ENCODE measurements at regions not wholly inside any gene's neighbourhood (a gene's known extent, or its start where the extent isn't known, plus 50 kb on each side); places are given as distances from the start of the nearest gene placed in this dataset.

DNA sequence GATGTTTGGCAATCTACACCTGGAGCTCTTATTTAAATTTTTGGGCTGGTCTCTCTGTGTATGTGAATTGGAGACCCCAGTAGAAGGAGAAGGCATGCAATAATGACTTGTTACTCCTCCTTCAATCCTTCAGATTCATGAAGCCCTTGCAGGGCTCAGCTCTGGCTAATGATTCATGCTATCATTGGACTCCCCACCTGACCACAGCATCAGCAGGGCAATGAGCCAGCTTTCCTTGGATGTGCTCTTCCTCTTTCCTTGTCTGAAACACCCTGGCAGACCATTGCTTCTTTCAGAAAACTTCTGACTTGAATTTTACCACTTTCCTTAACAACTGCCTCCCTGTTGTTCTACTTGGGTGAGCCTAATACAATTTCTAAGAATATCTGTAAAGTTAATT lies 1019.2 kb downstream of the AACS start:
- no peaks in the 10 kb centered on the region for H3K27me3 ChIP-seq (ENCODE audit: low read length)
- H2AFZ ChIP-seq (ENCODE audit: low read length) = no peak overlapping the region
- no peaks in the 10 kb centered on the region for H3K9me2 ChIP-seq (replicated peaks; ENCODE audit: insufficient read depth, low read length)
- H3K4me1 ChIP-seq (ENCODE audit: low read length) = no peaks in the 10 kb centered on the region
- no peaks in the 10 kb centered on the region for H3K36me3 ChIP-seq (ENCODE audit: insufficient read depth, low read length)
- no peak overlapping the region for H3K4me3 ChIP-seq (ENCODE audit: low read length)
- H3K27ac ChIP-seq (ENCODE audit: low read length) = no peak overlapping the region
- no peak overlapping the region for H3K9ac ChIP-seq (ENCODE audit: low read length)
- no peaks in the 10 kb centered on the region for H4K20me1 ChIP-seq (ENCODE audit: insufficient read depth, low read depth, low read length)
- H3K9me3 ChIP-seq (ENCODE audit: low read length) = 0 out of 2 replicates have a peak, but pooled peaks cover 4% of the 10 kb centered on the region
- H3K79me2 ChIP-seq (ENCODE audit: low read length) = no peaks in the 10 kb centered on the region
- H3K4me2 ChIP-seq (ENCODE audit: low read depth, low read length, poor library complexity, severe bottlenecking) = no peak overlapping the region
- no peak for DNase-seq

DNA sequence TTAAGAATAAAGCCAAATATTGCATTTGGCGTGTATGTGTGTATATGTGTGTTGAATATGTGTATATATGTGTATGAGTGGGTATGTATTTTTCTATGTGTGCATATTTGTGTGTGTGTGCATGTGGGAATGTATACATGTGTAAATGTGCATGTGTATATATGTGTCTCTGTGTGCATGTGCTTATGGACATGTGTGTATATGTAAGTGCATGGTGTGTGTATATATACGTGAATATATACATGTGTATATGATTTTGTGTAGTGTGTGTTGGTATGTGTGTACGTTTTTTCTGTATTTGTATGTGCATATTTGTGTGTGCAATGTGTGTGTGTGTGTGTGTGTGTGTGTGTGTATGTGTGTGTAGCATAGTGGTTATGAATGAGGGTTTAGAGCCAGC lies 1021.0 kb downstream of the AACS start:
- Histone ChIP-seq H3K9me2 (replicated peaks; ENCODE audit: insufficient read depth, low read length) (no peaks in the 10 kb centered on the region), H3K9me3 (ENCODE audit: low read length) (no peaks in the 10 kb centered on the region), H3K9ac (ENCODE audit: low read length) (no peak overlapping the region), H3K4me1 (ENCODE audit: low read length) (no peaks in the 10 kb centered on the region), H3K36me3 (ENCODE audit: insufficient read depth, low read length) (no peaks in the 10 kb centered on the region), H4K20me1 (ENCODE audit: insufficient read depth, low read depth, low read length) (no peaks in the 10 kb centered on the region), H3K79me2 (ENCODE audit: low read length) (no peaks in the 10 kb centered on the region), H3K4me3 (ENCODE audit: low read length) (no peak overlapping the region), H3K4me2 (ENCODE audit: low read depth, low read length, poor library complexity, severe bottlenecking) (no peak overlapping the region), H2AFZ (ENCODE audit: low read length) (no peak overlapping the region), H3K27me3 (ENCODE audit: low read length) (no peaks in the 10 kb centered on the region), H3K27ac (ENCODE audit: low read length) (no peak overlapping the region)
- DNase-seq = no peak

DNA sequence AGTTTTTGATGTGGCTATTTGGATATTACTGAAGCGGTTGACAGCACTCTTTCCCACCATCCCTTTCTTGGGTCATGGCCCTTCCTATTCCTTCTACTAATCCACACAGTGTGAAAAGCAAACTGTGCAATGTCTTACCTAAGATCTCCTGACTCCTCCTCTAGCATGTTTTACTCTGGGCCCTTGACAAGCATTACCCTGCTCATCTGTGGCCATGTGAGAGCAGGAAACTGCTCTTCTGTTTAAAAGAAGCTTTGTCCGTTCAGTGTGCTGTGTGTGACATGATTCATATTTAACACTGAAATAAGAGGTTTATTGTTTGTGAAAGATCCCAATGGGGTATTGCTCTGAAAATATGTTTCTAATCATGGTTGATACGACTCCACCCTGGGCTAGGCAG lies 1022.5 kb downstream of the AACS start:
- no peak overlapping the region for H3K27ac ChIP-seq (ENCODE audit: low read length)
- H3K79me2 ChIP-seq (ENCODE audit: low read length) = no peaks in the 10 kb centered on the region
- peaks cover 5% of the 10 kb centered on the region for H3K9me3 ChIP-seq (ENCODE audit: low read length)
- no peaks in the 10 kb centered on the region for H3K4me1 ChIP-seq (ENCODE audit: low read length)
- H3K9me2 ChIP-seq (replicated peaks; ENCODE audit: insufficient read depth, low read length) = no peaks in the 10 kb centered on the region
- no peaks in the 10 kb centered on the region for H3K36me3 ChIP-seq (ENCODE audit: insufficient read depth, low read length)
- no peaks in the 10 kb centered on the region for H4K20me1 ChIP-seq (ENCODE audit: insufficient read depth, low read depth, low read length)
- H2AFZ ChIP-seq (ENCODE audit: low read length) = no peak overlapping the region
- H3K4me3 ChIP-seq (ENCODE audit: low read length) = no peak overlapping the region
- DNase-seq = no peak
- no peak overlapping the region for H3K4me2 ChIP-seq (ENCODE audit: low read depth, low read length, poor library complexity, severe bottlenecking)
- no peak overlapping the region for H3K9ac ChIP-seq (ENCODE audit: low read length)
- H3K27me3 ChIP-seq (ENCODE audit: low read length) = no peaks in the 10 kb centered on the region

DNA sequence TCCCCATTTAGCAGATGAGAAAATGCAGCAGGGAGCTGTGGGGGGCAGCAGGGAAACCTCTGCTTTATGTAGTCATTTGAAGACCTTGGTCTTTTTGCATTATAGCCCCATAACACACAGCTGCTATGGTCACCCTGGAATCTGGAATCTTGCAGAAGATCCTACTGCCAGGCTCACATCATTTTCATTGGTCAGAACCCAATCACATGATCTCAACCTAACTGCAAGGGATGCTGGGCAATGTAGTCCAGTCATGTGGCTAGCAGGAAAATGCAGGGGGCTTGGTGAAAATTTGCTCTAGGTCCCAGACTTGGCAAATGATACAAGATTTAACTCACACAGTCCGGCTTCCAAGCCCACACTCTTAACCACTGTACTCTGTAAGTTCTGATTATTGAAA lies 1028.7 kb downstream of the AACS start:
- no peaks in the 10 kb centered on the region for H3K4me1 ChIP-seq (ENCODE audit: low read length)
- H3K36me3 ChIP-seq (ENCODE audit: insufficient read depth, low read length) = no peaks in the 10 kb centered on the region
- H3K9me3 ChIP-seq (ENCODE audit: low read length) = peaks cover 15% of the 10 kb centered on the region
- no peaks in the 10 kb centered on the region for H3K79me2 ChIP-seq (ENCODE audit: low read length)
- no peaks in the 10 kb centered on the region for H3K9me2 ChIP-seq (replicated peaks; ENCODE audit: insufficient read depth, low read length)
- H3K4me3 ChIP-seq (ENCODE audit: low read length) = no peak overlapping the region
- no peaks in the 10 kb centered on the region for H4K20me1 ChIP-seq (ENCODE audit: insufficient read depth, low read depth, low read length)
- DNase-seq = no peak
- no peaks in the 10 kb centered on the region for H3K27me3 ChIP-seq (ENCODE audit: low read length)
- H2AFZ ChIP-seq (ENCODE audit: low read length) = no peak overlapping the region
- no peak overlapping the region for H3K4me2 ChIP-seq (ENCODE audit: low read depth, low read length, poor library complexity, severe bottlenecking)
- no peak overlapping the region for H3K27ac ChIP-seq (ENCODE audit: low read length)
- H3K9ac ChIP-seq (ENCODE audit: low read length) = no peak overlapping the region

DNA sequence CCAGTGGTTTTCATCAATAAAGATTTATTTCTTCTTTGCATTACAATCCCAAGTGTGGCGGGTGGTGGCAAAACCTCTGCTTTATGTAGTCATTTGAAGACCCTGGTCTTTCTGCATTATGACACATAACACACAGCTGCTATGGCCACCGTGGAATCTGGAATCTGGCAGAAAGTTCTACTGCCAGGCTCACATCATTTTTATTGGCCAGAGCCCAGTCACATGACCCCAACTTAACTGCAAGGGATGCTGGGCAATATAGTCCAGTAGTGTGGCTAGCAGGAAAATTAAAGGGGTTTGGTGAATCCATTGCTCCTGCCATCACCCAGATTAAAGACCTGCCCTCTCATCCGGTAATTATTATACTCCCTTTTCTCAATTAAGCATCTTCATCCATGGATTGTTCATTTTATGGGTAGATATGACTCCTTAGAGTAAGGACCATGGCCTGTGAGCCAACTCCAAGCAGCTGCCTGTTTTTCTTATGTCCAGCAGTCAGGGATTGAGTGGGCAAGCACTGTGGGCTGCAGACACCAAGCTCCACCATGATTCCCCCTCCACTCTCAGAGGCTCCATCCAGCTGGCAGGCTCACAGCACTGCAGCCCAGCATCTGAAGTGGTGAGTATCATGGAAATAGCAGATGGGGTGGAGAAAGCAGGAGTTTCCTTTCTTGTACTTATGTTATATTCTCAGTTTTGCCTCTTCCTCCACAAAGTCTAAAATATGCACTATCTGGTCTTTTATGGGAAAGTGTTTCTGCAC lies 1030.7 kb downstream of the AACS start:
- no peaks in the 10 kb centered on the region for H4K20me1 ChIP-seq (ENCODE audit: insufficient read depth, low read depth, low read length)
- H3K4me1 ChIP-seq (ENCODE audit: low read length) = no peaks in the 10 kb centered on the region
- DNase-seq = no peak
- H3K27me3 ChIP-seq (ENCODE audit: low read length) = no peaks in the 10 kb centered on the region
- peaks cover 15% of the 10 kb centered on the region for H3K9me3 ChIP-seq (ENCODE audit: low read length)
- no peak overlapping the region for H3K4me3 ChIP-seq (ENCODE audit: low read length)
- no peaks in the 10 kb centered on the region for H3K36me3 ChIP-seq (ENCODE audit: insufficient read depth, low read length)
- no peak overlapping the region for H2AFZ ChIP-seq (ENCODE audit: low read length)
- no peak overlapping the region for H3K27ac ChIP-seq (ENCODE audit: low read length)
- H3K9me2 ChIP-seq (replicated peaks; ENCODE audit: insufficient read depth, low read length) = no peaks in the 10 kb centered on the region
- H3K9ac ChIP-seq (ENCODE audit: low read length) = no peak overlapping the region
- H3K4me2 ChIP-seq (ENCODE audit: low read depth, low read length, poor library complexity, severe bottlenecking) = no peak overlapping the region
- no peaks in the 10 kb centered on the region for H3K79me2 ChIP-seq (ENCODE audit: low read length)

DNA sequence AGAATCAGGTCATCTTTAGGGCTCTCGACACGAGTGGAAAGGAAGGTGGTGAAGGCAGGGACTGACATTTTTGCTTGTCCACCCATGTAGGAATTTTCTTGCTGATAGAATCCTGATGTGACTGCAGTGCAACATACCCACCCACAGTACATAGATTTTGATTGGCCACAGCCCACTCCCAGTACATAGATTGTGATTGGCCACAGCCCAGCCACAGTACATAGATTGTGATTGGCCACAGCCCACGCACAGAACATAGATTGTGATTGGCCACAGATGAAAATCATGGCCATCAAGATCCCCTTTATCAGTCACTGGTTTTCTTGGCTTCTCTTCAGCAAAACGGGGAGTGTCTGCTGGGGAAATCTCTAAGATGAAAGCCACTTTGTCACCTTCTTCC lies 1041.5 kb downstream of the AACS start:
- no peak overlapping the region for H3K4me3 ChIP-seq (ENCODE audit: low read length)
- DNase-seq = no peak
- no peak overlapping the region for H3K4me2 ChIP-seq (ENCODE audit: low read depth, low read length, poor library complexity, severe bottlenecking)
- H3K9me3 ChIP-seq (ENCODE audit: low read length) = peaks cover 9% of the 10 kb centered on the region
- no peaks in the 10 kb centered on the region for H3K9me2 ChIP-seq (replicated peaks; ENCODE audit: insufficient read depth, low read length)
- H3K27me3 ChIP-seq (ENCODE audit: low read length) = no peaks in the 10 kb centered on the region
- no peaks in the 10 kb centered on the region for H3K36me3 ChIP-seq (ENCODE audit: insufficient read depth, low read length)
- no peak overlapping the region for H2AFZ ChIP-seq (ENCODE audit: low read length)
- no peak overlapping the region for H3K9ac ChIP-seq (ENCODE audit: low read length)
- H3K4me1 ChIP-seq (ENCODE audit: low read length) = no peaks in the 10 kb centered on the region
- no peaks in the 10 kb centered on the region for H4K20me1 ChIP-seq (ENCODE audit: insufficient read depth, low read depth, low read length)
- no peak overlapping the region for H3K27ac ChIP-seq (ENCODE audit: low read length)
- no peaks in the 10 kb centered on the region for H3K79me2 ChIP-seq (ENCODE audit: low read length)

DNA sequence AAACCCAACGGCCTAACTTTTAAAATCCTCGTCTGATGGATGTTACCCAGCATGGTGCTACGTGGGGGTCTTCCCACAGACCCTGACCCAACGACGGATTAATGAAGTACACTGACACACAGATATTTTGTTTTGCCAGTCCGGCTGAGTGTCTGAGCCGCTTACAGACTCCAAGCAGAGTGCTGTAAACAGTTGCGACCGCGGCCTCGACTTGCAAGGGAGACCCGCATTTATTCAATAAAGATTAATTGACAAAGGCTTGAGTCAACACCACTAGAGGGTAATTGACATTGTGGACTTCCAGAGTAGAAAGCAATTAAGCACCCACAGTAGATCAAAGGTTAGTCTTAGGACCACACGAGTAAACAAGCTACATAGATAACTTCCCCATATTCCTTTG lies 1042.4 kb downstream of the AACS start:
- no peaks in the 10 kb centered on the region for H4K20me1 ChIP-seq (ENCODE audit: insufficient read depth, low read depth, low read length)
- H3K4me3 ChIP-seq (ENCODE audit: low read length) = no peak overlapping the region
- H3K79me2 ChIP-seq (ENCODE audit: low read length) = no peaks in the 10 kb centered on the region
- H3K9me3 ChIP-seq (ENCODE audit: low read length) = peaks cover 4% of the 10 kb centered on the region
- no peak overlapping the region for H2AFZ ChIP-seq (ENCODE audit: low read length)
- no peaks in the 10 kb centered on the region for H3K9me2 ChIP-seq (replicated peaks; ENCODE audit: insufficient read depth, low read length)
- no peak overlapping the region for H3K4me2 ChIP-seq (ENCODE audit: low read depth, low read length, poor library complexity, severe bottlenecking)
- no peaks in the 10 kb centered on the region for H3K4me1 ChIP-seq (ENCODE audit: low read length)
- no peaks in the 10 kb centered on the region for H3K27me3 ChIP-seq (ENCODE audit: low read length)
- no peaks in the 10 kb centered on the region for H3K36me3 ChIP-seq (ENCODE audit: insufficient read depth, low read length)
- H3K27ac ChIP-seq (ENCODE audit: low read length) = no peak overlapping the region
- no peak for DNase-seq
- no peak overlapping the region for H3K9ac ChIP-seq (ENCODE audit: low read length)

DNA sequence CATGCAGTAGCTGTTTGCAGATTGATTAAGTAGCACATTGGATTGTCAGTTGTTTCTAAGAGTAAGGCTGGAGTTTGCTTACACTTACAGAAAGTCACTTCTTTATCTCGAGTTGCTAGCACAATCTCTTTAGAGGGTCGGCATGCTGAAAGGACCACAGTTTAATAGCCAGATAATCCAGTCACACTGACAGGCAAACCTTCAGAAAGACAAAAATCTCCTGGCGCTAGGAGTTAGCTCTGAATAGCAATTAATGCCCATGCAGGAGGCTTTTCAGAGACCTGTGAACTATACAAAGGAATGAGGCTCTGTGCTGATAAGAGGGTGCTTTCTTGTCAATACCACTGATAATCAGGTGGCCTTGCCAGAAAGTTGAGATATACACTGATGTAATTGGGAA lies 1043.0 kb downstream of the AACS start:
- Histone ChIP-seq H4K20me1 (ENCODE audit: insufficient read depth, low read depth, low read length) (no peaks in the 10 kb centered on the region), H3K4me2 (ENCODE audit: low read depth, low read length, poor library complexity, severe bottlenecking) (no peak overlapping the region), H3K27me3 (ENCODE audit: low read length) (no peaks in the 10 kb centered on the region), H3K4me1 (ENCODE audit: low read length) (no peaks in the 10 kb centered on the region), H3K4me3 (ENCODE audit: low read length) (no peak overlapping the region), H3K27ac (ENCODE audit: low read length) (no peak overlapping the region), H3K36me3 (ENCODE audit: insufficient read depth, low read length) (no peaks in the 10 kb centered on the region), H3K79me2 (ENCODE audit: low read length) (no peaks in the 10 kb centered on the region), H2AFZ (ENCODE audit: low read length) (no peak overlapping the region), H3K9me3 (ENCODE audit: low read length) (peaks cover 4% of the 10 kb centered on the region; the same call in 1 of the 2 replicates), H3K9ac (ENCODE audit: low read length) (no peak overlapping the region), H3K9me2 (replicated peaks; ENCODE audit: insufficient read depth, low read length) (no peaks in the 10 kb centered on the region)
- no peak for DNase-seq
